Liver (tissue), 8 donors: ENCODE measurements at regions not wholly inside any gene's neighbourhood (a gene's known extent, or its start where the extent isn't known, plus 50 kb on each side); places are given as distances from the start of the nearest gene placed in this dataset.

Experiments
- DNase-seq: peaks from one replicate; pipeline ENCODE4 v3.0.0-alpha.2; 2017; ENCODE audit warnings: low spot score
- H3K27ac ChIP-seq, 2 donors: one replicate each; pipeline ENCODE4 v1.7.0; 2013; ENCODE audit warnings: inconsistent platforms in 2 of 2, low read length in 2 of 2, control low read depth in 1 of 2, low read depth in 1 of 2, mild to moderate bottlenecking in 1 of 2
- H3K27me3 ChIP-seq, 4 donors: one replicate each; pipeline versions ENCODE4 v1.6.1 to v1.7.0; 2013; ENCODE audit warnings: low read length in 3 of 4, inconsistent platforms in 1 of 4, mild to moderate bottlenecking in 1 of 4, moderate library complexity in 1 of 4; ENCODE audit not compliant: control insufficient read depth in 4 of 4, insufficient read depth in 4 of 4
- H3K36me3 ChIP-seq, 4 donors: one replicate each; pipeline versions ENCODE4 v1.6.1 to v1.7.0; 2013; ENCODE audit warnings: low read length in 3 of 4, mild to moderate bottlenecking in 3 of 4, low read depth in 1 of 4, moderate library complexity in 1 of 4; ENCODE audit not compliant: control insufficient read depth in 4 of 4, insufficient read depth in 3 of 4
- H3K4me1 ChIP-seq, 4 donors: one replicate each; pipeline versions ENCODE4 v1.6.1 to v1.7.0; 2013; ENCODE audit warnings: low read length in 3 of 4, mild to moderate bottlenecking in 3 of 4, moderate library complexity in 1 of 4; ENCODE audit not compliant: control insufficient read depth in 4 of 4, insufficient read depth in 4 of 4
- H3K4me3 ChIP-seq, 3 donors: one replicate each; pipeline versions ENCODE4 v1.6.1 to v1.7.0; 2013; ENCODE audit warnings: low read length in 3 of 3, control low read depth in 1 of 3, low read depth in 1 of 3, mild to moderate bottlenecking in 1 of 3
- H3K9ac ChIP-seq, 2 donors: one replicate each; pipeline ENCODE4 v1.7.0; 2013; ENCODE audit warnings: low read length in 2 of 2, mild to moderate bottlenecking in 2 of 2, moderate library complexity in 2 of 2, control low read depth in 1 of 2, low read depth in 1 of 2
- H3K9me3 ChIP-seq, 4 donors: one replicate each; pipeline versions ENCODE4 v1.6.1 to v1.7.0; 2013; ENCODE audit warnings: low read length in 3 of 4; ENCODE audit not compliant: control insufficient read depth in 4 of 4
- EGR1 ChIP-seq, 2 donors: IDR thresholded peaks; 2 replicates each; pipeline ENCODE4 v1.6.1; 2016 to 2018; ENCODE audit warnings: antibody characterized with exemption in 2 of 2, low read depth in 2 of 2
- FOXA2 ChIP-seq: IDR thresholded peaks from 2 replicates; pipeline ENCODE4 v1.6.1; 2016; ENCODE audit warnings: antibody characterized with exemption
- GABPA ChIP-seq, 2 donors: IDR thresholded peaks in 1 of 2; conservative IDR thresholded peaks in 1 of 2; 2 replicates each; pipeline ENCODE4 v1.6.1; 2016; ENCODE audit warnings: antibody characterized with exemption in 2 of 2, mild to moderate bottlenecking in 1 of 2, moderate library complexity in 1 of 2
- HNF4A ChIP-seq, 2 donors: conservative IDR thresholded peaks; 2 replicates each; pipeline ENCODE4 v1.6.1; 2016; ENCODE audit warnings: antibody characterized with exemption in 2 of 2, mild to moderate bottlenecking in 2 of 2
- HNF4G ChIP-seq: IDR thresholded peaks from 2 replicates; pipeline ENCODE4 v1.6.1; 2016; ENCODE audit warnings: antibody characterized with exemption
- NR2F2 ChIP-seq: IDR thresholded peaks from 2 replicates; pipeline ENCODE4 v1.6.1; 2016; ENCODE audit warnings: antibody characterized with exemption
- RXRA ChIP-seq, 2 donors: IDR thresholded peaks; 2 replicates each; pipeline ENCODE4 v1.6.1; 2017 to 2018; ENCODE audit warnings: antibody characterized with exemption in 2 of 2, mild to moderate bottlenecking in 1 of 2
- SP1 ChIP-seq: IDR thresholded peaks from 2 replicates; pipeline ENCODE4 v1.6.1; 2018; ENCODE audit warnings: antibody characterized with exemption, mild to moderate bottlenecking
- TAF1 ChIP-seq: conservative IDR thresholded peaks from 2 replicates; pipeline ENCODE4 v1.6.1; 2016; ENCODE audit warnings: antibody characterized with exemption, mild to moderate bottlenecking
- YY1 ChIP-seq: IDR thresholded peaks from 2 replicates; pipeline ENCODE4 v1.6.1; 2016; ENCODE audit warnings: antibody characterized with exemption, mild to moderate bottlenecking
- WGBS: extraction: QIAGEN DNeasy Blood & Tissue Kit; methylation state at CpG from one replicate; pipeline ENCODE4 v1.1.7; 2013; 5-methylcytosine and 5-hydroxymethylcytosine counted together
- TF ChIP-seq, protein P1 (sequence below): IDR thresholded peaks from 2 replicates; pipeline ENCODE4 v1.6.1; 2016; ENCODE audit warnings: antibody characterized with exemption, mild to moderate bottlenecking
- TF ChIP-seq, protein P2 (sequence below): IDR thresholded peaks from 2 replicates; pipeline ENCODE4 v1.6.1; 2016; ENCODE audit warnings: antibody characterized with exemption
- TF ChIP-seq, protein P3 (sequence below): fragments of 150-350 bp; IDR thresholded peaks from 2 replicates; pipeline ENCODE4 v1.5.1; 2017; ENCODE audit warnings: improper control_type of control experiment, low read depth, low read length; ENCODE audit not compliant: missing input control
- TF ChIP-seq, protein P4 (sequence below): IDR thresholded peaks from 2 replicates; pipeline ENCODE4 v1.6.1; 2016; ENCODE audit warnings: antibody characterized with exemption
- donor health status: healthy.
- donor health status: healthy.
- donor health status: healthy.
- donor health status: healthy.
- donor health status: healthy.

DNA sequence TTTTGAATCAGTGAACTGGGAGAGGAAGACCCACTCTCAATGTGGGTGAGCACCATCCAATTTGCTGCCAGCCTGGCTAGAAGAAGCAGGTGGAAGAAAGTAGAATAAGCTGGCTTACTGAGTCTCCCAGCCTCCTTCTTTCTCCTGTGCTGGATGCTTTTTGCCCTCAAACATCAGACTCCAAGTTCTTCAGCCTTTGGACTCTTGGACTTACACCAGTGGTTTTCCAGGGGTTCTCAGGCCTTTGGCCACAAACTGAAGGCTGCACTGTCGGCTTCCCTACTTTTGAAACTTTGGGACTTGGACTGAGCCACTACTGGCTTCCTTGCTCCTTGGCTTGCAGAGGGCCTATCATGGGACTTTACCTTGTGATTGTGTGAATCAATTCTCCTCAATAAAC is 804.2 kb upstream of the SLITRK1 start:
- no peak for TF ChIP-seq YY1
- peak; percentile 55 to 62 for TF ChIP-seq HNF4A (conservative IDR thresholded peaks at IDR 0.05)
- TF ChIP-seq SP1 = no peak
- 34% methylated on average over 1 of the region's 1 CpG for WGBS
- Histone ChIP-seq H3K9ac (no peak overlapping the region), H3K27me3 (no peaks in the 10 kb centered on the region), H3K27ac (no peak overlapping the region), H3K4me3 (no peak overlapping the region), H3K9me3 (no peaks in the 10 kb centered on the region), H3K36me3 (no peaks in the 10 kb centered on the region), H3K4me1 (peaks cover 0 to 5% (median 2%) of the 10 kb centered on the region in 4 donors)
- DNase-seq = no peak

DNA sequence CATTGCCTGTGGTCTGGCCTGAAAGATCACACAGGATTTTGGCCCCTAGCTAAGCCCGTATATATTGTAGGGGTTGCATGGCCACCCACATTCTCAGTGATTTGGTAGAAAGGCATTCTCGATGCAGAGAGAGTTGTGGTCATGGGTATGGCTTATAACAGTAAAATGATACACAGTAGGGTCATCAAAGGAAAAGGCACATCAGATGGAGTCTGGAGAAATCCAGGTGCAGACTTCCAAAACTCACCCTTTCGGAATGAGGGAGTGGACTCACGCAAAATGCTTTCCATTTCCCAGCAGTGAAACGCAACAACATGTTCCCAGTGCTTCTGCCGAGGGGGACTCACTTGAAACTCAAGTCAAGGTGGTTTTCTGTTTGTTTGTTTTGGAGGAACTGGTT is 802.5 kb upstream of the SLITRK1 start:
- 88% methylated on average over 6 of the region's 6 CpGs for WGBS
- H3K9ac ChIP-seq = no peak overlapping the region
- H3K27ac ChIP-seq = no peak overlapping the region

DNA sequence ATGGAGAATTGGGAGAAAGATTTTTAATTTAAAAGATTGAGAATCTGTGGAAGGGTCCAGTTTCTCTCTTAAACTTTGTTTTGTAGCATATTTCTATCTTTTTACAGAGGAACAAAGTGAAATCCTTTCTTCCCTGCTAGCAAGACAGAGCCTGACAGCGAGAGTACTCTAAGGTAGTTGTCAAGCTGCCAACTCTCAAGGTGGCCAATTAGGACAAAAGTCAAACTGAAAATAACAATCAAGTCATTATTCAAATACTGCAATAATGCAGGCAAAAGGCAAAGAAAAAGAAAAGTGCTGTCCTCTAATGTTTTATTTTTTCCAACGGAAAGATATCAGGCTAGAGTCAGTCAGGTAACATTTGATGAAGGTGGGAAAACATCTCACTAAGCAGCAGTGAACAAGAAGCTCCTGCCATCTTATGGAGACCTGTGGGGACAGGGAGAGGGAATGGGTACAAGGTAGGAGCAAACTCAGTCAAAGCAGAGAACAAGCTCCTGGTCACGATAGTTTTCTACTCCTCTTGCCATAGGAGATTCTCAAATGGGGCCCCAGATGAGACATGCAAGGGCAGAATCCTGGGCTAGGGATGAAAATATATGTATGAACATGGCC is 801.9 kb upstream of the SLITRK1 start:
- WGBS = 49% methylated on average over 3 of the region's 3 CpGs
- H3K27me3 ChIP-seq = no peaks in the 10 kb centered on the region
- no peak for DNase-seq
- H3K9ac ChIP-seq = no peak overlapping the region
- H3K27ac ChIP-seq = no peak overlapping the region
- H3K36me3 ChIP-seq = no peaks in the 10 kb centered on the region
- no peaks in the 10 kb centered on the region for H3K9me3 ChIP-seq
- H3K4me3 ChIP-seq = no peak overlapping the region
- H3K4me1 ChIP-seq = peaks cover 0 to 5% (median 2%) of the 10 kb centered on the region in 4 donors
- TF ChIP-seq, protein P1, sequence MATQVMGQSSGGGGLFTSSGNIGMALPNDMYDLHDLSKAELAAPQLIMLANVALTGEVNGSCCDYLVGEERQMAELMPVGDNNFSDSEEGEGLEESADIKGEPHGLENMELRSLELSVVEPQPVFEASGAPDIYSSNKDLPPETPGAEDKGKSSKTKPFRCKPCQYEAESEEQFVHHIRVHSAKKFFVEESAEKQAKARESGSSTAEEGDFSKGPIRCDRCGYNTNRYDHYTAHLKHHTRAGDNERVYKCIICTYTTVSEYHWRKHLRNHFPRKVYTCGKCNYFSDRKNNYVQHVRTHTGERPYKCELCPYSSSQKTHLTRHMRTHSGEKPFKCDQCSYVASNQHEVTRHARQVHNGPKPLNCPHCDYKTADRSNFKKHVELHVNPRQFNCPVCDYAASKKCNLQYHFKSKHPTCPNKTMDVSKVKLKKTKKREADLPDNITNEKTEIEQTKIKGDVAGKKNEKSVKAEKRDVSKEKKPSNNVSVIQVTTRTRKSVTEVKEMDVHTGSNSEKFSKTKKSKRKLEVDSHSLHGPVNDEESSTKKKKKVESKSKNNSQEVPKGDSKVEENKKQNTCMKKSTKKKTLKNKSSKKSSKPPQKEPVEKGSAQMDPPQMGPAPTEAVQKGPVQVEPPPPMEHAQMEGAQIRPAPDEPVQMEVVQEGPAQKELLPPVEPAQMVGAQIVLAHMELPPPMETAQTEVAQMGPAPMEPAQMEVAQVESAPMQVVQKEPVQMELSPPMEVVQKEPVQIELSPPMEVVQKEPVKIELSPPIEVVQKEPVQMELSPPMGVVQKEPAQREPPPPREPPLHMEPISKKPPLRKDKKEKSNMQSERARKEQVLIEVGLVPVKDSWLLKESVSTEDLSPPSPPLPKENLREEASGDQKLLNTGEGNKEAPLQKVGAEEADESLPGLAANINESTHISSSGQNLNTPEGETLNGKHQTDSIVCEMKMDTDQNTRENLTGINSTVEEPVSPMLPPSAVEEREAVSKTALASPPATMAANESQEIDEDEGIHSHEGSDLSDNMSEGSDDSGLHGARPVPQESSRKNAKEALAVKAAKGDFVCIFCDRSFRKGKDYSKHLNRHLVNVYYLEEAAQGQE = no peak
- no peak for TF ChIP-seq NR2F2
- TF ChIP-seq YY1 = peak; percentile 11
- no peak for TF ChIP-seq TAF1
- TF ChIP-seq RXRA (IDR thresholded peaks at IDR 0.05) = peak in 1 of 2 donors; percentile 76

More for the DNA sequence above, 802.5 kb upstream of the SLITRK1 start:
- no peak for TF ChIP-seq HNF4G
- TF ChIP-seq, protein P2, sequence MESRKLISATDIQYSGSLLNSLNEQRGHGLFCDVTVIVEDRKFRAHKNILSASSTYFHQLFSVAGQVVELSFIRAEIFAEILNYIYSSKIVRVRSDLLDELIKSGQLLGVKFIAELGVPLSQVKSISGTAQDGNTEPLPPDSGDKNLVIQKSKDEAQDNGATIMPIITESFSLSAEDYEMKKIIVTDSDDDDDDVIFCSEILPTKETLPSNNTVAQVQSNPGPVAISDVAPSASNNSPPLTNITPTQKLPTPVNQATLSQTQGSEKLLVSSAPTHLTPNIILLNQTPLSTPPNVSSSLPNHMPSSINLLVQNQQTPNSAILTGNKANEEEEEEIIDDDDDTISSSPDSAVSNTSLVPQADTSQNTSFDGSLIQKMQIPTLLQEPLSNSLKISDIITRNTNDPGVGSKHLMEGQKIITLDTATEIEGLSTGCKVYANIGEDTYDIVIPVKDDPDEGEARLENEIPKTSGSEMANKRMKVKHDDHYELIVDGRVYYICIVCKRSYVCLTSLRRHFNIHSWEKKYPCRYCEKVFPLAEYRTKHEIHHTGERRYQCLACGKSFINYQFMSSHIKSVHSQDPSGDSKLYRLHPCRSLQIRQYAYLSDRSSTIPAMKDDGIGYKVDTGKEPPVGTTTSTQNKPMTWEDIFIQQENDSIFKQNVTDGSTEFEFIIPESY = no peak
- no peak for TF ChIP-seq HNF4A (conservative IDR thresholded peaks at IDR 0.05)
- no peak for TF ChIP-seq GABPA (IDR thresholded peaks at IDR 0.05 in 1 of 2, conservative IDR thresholded peaks at IDR 0.05 in 1 of 2)
- TF ChIP-seq, protein P3, sequence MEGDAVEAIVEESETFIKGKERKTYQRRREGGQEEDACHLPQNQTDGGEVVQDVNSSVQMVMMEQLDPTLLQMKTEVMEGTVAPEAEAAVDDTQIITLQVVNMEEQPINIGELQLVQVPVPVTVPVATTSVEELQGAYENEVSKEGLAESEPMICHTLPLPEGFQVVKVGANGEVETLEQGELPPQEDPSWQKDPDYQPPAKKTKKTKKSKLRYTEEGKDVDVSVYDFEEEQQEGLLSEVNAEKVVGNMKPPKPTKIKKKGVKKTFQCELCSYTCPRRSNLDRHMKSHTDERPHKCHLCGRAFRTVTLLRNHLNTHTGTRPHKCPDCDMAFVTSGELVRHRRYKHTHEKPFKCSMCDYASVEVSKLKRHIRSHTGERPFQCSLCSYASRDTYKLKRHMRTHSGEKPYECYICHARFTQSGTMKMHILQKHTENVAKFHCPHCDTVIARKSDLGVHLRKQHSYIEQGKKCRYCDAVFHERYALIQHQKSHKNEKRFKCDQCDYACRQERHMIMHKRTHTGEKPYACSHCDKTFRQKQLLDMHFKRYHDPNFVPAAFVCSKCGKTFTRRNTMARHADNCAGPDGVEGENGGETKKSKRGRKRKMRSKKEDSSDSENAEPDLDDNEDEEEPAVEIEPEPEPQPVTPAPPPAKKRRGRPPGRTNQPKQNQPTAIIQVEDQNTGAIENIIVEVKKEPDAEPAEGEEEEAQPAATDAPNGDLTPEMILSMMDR = no peak
- no peak for TF ChIP-seq FOXA2
- TF ChIP-seq RXRA (IDR thresholded peaks at IDR 0.05) = no peak
- TF ChIP-seq EGR1 (IDR thresholded peaks at IDR 0.05; ENCODE audit: low read depth in 2 of 2) = no peak
- TF ChIP-seq, protein P4, sequence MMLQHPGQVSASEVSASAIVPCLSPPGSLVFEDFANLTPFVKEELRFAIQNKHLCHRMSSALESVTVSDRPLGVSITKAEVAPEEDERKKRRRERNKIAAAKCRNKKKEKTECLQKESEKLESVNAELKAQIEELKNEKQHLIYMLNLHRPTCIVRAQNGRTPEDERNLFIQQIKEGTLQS = no peak
- no peak for TF ChIP-seq NR2F2
- H3K4me1 ChIP-seq = peaks cover 0 to 5% (median 2%) of the 10 kb centered on the region in 4 donors
- H3K4me3 ChIP-seq = no peak overlapping the region
- H3K36me3 ChIP-seq = no peaks in the 10 kb centered on the region
- DNase-seq = no peak
- no peaks in the 10 kb centered on the region for H3K9me3 ChIP-seq
- no peaks in the 10 kb centered on the region for H3K27me3 ChIP-seq
